ENCODE measurements at regions not wholly inside any gene's neighbourhood (a gene's known extent, or its start where the extent isn't known, plus 50 kb on each side); places are given as distances from the start of the nearest gene placed in this dataset.

DNA sequence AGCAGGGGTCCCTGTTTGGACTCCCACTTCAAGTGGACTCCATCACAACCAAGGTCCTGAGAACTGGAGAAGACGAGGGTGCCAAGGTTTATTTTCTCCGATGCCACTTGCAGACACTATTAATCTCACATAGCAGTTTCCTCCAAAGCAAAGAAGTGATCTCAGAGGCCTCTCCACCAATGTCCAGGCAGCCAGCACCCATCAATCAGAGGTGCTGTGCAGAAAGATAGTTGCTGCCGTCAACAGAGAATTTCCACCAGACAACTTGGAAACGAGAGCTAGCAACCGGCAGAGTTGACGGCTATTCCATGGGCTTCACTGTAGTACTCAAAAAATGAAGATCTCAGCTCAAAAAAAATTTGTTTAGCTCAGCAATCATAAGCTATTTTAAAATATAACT, 438.6 kb upstream of the PFKP start:
- FAIRE-seq (no peak), DNase-seq (ENCODE audit: insufficient read length) (no peak)
- no peak for TF ChIP-seq POLR2A (IDR thresholded peaks at IDR 0.05; ENCODE audit: low read depth, low read length)
- TF ChIP-seq TAF1 (IDR thresholded peaks at IDR 0.05; ENCODE audit: borderline replicate concordance, low read depth, low read length) = no peak
- no peak for TF ChIP-seq POLR2AphosphoS5 (IDR thresholded peaks at IDR 0.05; ENCODE audit: low read depth, low read length)

GRCh38 chr10:2627969-2628368, 439.4 kb upstream of the PFKP start:
- no peak for DNase-seq (ENCODE audit: insufficient read length)
- no peak for TF ChIP-seq POLR2A (IDR thresholded peaks at IDR 0.05; ENCODE audit: low read depth, low read length)
- TF ChIP-seq TAF1 (IDR thresholded peaks at IDR 0.05; ENCODE audit: borderline replicate concordance, low read depth, low read length) = no peak
- no peak for TF ChIP-seq POLR2AphosphoS5 (IDR thresholded peaks at IDR 0.05; ENCODE audit: low read depth, low read length)
- no peak for FAIRE-seq

DNA sequence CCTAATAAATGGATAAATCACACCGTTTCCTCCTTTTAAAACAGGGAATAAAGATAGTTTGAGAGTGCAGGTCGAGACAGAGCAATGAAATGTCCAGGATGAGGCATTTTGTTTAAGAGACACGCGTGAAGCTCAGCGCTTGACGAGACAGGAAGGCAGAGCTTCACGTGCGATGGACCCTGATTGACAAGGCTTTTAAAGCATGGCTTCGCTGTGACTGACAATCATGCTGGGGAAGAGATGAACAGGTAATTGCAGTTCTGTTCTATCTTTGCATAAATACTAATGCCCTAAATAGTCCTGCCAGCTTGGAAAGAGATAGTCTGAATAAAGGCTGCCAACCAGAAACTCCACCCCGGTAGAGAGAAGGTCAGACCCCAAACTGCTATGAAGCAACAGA, 442.3 kb upstream of the PFKP start:
- FAIRE-seq = no peak
- TF ChIP-seq TAF1 (IDR thresholded peaks at IDR 0.05; ENCODE audit: borderline replicate concordance, low read depth, low read length) (no peak), POLR2AphosphoS5 (IDR thresholded peaks at IDR 0.05; ENCODE audit: low read depth, low read length) (no peak), POLR2A (IDR thresholded peaks at IDR 0.05; ENCODE audit: low read depth, low read length) (no peak)
- DNase-seq (ENCODE audit: insufficient read length) = no peak

DNA sequence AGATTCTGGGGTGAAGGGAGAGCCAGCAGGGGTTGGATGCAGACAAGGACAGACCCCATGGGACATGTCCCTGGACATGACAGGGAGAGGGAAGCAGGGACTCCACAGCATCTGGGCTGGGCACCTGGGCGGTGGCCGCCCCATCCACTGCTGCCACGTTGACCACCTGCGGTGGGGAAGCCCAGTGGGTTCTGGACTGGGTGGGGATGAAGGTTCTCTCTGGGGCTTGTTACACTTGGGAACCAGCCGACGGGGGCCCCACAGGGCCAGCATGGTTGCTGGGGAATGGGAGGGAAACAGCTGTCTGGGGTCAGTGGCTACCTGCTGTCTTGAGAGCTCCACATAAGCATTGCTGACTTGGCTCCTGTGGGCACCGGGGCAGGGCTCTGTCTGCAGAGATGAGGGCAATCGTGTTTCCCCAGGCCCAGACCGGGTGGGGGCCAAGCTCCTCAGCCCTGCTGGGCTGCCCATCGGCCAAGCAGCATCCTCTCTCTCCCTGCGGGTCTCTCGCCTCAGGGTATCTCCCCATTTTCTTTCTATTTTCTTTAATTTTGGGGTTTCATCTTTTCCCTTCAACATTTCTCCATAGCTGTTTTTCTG, 443.6 kb upstream of the PFKP start:
- FAIRE-seq (no peak), DNase-seq (ENCODE audit: insufficient read length) (no peak)
- TF ChIP-seq TAF1 (IDR thresholded peaks at IDR 0.05; ENCODE audit: borderline replicate concordance, low read depth, low read length) = no peak
- TF ChIP-seq POLR2AphosphoS5 (IDR thresholded peaks at IDR 0.05; ENCODE audit: low read depth, low read length) = no peak
- no peak for TF ChIP-seq POLR2A (IDR thresholded peaks at IDR 0.05; ENCODE audit: low read depth, low read length)

DNA sequence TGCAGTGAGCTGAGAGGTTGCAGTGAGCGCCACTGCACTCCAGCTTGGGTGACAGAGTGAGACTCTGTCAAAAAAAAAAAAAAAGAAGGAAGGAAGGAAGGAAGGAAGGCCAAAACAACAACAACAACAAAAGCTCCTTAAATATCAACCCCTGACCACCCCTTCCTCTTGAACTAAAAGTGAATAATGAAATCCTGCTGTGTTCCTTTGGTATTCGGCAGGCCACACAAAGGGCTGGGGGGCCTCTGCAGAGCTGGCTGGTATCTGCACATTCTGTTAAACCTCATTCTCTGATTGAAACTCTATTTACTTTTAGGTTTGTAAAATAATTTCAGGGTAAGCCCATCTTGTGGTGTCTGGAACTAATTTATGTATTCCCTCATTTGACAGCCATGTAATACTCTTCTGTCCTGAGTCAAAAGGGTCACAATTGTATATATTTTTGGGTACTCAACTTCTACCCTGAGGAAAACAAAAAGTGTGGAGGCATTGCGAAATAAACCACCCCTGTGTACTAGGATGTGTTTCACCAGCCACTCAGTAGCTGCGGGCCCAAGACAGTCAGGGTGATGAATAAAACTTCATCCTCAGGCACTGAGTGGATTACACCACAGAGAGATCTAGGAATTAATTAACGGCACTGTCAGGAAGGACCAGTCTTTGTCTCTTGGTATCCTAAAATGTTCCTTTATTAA, 446.4 kb upstream of the PFKP start:
- TF ChIP-seq POLR2A (IDR thresholded peaks at IDR 0.05; ENCODE audit: low read depth, low read length) (no peak), TAF1 (IDR thresholded peaks at IDR 0.05; ENCODE audit: borderline replicate concordance, low read depth, low read length) (no peak), POLR2AphosphoS5 (IDR thresholded peaks at IDR 0.05; ENCODE audit: low read depth, low read length) (no peak)
- FAIRE-seq = no peak
- no peak for DNase-seq (ENCODE audit: insufficient read length)

- no peak for TF ChIP-seq TAF1 (IDR thresholded peaks at IDR 0.05; ENCODE audit: borderline replicate concordance, low read depth, low read length)
- TF ChIP-seq POLR2A (IDR thresholded peaks at IDR 0.05; ENCODE audit: low read depth, low read length) = no peak
- TF ChIP-seq POLR2AphosphoS5 (IDR thresholded peaks at IDR 0.05; ENCODE audit: low read depth, low read length) = no peak
- no peak for FAIRE-seq
- DNase-seq (ENCODE audit: insufficient read length) = no peak
Observed at GRCh38 chr10:2619916-2620315, 447.4 kb upstream of the PFKP start.

GRCh38 chr10:2619472-2619871, 447.9 kb upstream of the PFKP start:
- DNase-seq (ENCODE audit: insufficient read length) (no peak), FAIRE-seq (no peak)
- TF ChIP-seq TAF1 (IDR thresholded peaks at IDR 0.05; ENCODE audit: borderline replicate concordance, low read depth, low read length) (no peak), POLR2AphosphoS5 (IDR thresholded peaks at IDR 0.05; ENCODE audit: low read depth, low read length) (no peak), POLR2A (IDR thresholded peaks at IDR 0.05; ENCODE audit: low read depth, low read length) (no peak)

DNA sequence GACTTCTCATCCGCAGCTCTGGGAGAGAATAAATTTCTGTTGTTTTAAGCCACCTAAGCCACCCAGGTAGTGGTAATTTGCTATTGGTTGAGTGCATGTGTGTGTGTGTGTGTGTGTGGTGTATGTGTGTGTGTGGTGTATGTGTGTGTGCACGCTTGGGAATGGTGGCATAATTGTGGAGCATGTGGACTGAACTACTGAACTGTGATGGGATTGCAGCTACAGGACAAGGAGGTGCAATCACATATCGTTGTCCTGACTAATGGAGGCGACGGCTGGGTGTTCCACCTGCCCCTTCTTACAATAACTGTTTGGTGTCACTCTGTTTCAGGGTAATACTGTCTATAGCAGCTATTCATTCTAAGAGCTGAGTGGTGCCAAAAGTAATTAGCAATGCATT, 448.7 kb upstream of the PFKP start:
- TF ChIP-seq TAF1 (IDR thresholded peaks at IDR 0.05; ENCODE audit: borderline replicate concordance, low read depth, low read length) = no peak
- TF ChIP-seq POLR2AphosphoS5 (IDR thresholded peaks at IDR 0.05; ENCODE audit: low read depth, low read length) = no peak
- no peak for TF ChIP-seq POLR2A (IDR thresholded peaks at IDR 0.05; ENCODE audit: low read depth, low read length)
- FAIRE-seq (no peak), DNase-seq (ENCODE audit: insufficient read length) (no peak)

DNA sequence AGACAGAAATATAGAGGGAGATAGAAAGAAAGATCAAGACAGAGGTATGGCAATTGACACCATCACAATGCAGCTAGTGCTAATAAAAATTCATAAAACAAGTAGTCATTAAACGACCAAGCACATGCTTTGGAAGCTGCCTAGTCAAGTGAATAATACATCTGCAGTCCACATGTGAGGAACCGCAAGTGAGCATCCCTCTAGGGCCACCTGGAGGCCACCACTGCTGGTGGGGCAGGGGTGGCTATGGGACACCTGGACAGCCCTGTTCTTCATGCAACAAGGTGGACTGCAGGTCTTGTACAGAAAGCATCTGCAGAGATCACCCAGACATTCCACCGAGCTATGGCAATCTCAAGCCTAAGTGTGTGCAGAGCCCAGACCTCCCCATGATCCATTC, 451.1 kb upstream of the PFKP start:
- TF ChIP-seq TAF1 (IDR thresholded peaks at IDR 0.05; ENCODE audit: borderline replicate concordance, low read depth, low read length) = no peak
- FAIRE-seq (no peak), DNase-seq (ENCODE audit: insufficient read length) (no peak)

- TF ChIP-seq POLR2AphosphoS5 (IDR thresholded peaks at IDR 0.05; ENCODE audit: low read depth, low read length) = no peak
- no peak for TF ChIP-seq TAF1 (IDR thresholded peaks at IDR 0.05; ENCODE audit: borderline replicate concordance, low read depth, low read length)
- DNase-seq (ENCODE audit: insufficient read length) (no peak), FAIRE-seq (no peak)
Observed at GRCh38 chr10:2611603-2612002, 455.7 kb upstream of the PFKP start.

GRCh38 chr10:2610946-2611345, 456.4 kb upstream of the PFKP start:
- FAIRE-seq (no peak), DNase-seq (ENCODE audit: insufficient read length) (no peak)
- TF ChIP-seq POLR2AphosphoS5 (IDR thresholded peaks at IDR 0.05; ENCODE audit: low read depth, low read length) (no peak), POLR2A (IDR thresholded peaks at IDR 0.05; ENCODE audit: low read depth, low read length) (no peak), TAF1 (IDR thresholded peaks at IDR 0.05; ENCODE audit: borderline replicate concordance, low read depth, low read length) (no peak)

DNA sequence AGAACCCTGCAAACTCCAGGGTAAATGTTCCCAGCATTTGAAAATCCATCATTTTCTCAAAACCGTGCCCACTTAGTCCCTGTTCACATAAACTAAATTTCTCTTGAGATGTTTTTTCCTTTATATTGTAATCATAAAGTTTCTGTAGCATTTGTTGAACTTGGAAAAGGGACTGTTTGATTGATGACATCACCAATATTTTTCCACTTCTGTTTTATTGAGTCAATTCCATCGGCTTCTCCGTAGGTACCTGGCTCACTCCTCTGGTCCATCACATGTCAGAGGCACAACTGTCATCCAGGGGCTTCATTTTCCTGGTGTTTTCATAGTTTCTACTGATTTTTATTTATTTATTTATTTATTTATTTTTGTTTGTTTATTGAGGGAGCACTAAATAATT, 462.5 kb upstream of the PFKP start:
- DNase-seq (ENCODE audit: insufficient read length) (no peak), FAIRE-seq (no peak)
- TF ChIP-seq TAF1 (IDR thresholded peaks at IDR 0.05; ENCODE audit: borderline replicate concordance, low read depth, low read length) (no peak), POLR2A (IDR thresholded peaks at IDR 0.05; ENCODE audit: low read depth, low read length) (no peak), POLR2AphosphoS5 (IDR thresholded peaks at IDR 0.05; ENCODE audit: low read depth, low read length) (no peak)

Measured in GM12892 (cell line).